ENCODE measurements at regions not wholly inside any gene's neighbourhood (a gene's known extent, or its start where the extent isn't known, plus 50 kb on each side); places are given as distances from the start of the nearest gene placed in this dataset.

DNA sequence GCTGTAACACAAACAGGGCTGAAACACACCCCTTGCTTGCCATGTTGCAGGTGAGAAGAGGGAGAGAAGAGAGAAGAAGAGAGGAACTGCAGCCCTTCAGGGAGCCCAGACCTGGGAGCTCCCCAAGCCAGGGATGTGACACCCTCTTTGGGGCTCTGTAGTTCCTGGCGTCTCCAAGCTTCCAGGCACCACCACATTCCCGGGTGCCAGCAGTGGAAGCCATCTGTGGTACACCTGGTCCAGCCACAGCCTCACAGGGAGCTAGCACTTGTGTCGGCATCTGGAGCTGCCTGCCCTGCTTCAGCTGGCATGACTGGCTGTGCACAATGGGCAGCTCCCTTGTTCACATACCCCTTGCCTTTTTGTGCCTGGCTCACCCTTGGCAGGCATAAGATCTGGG is 182.1 kb downstream of the DEPDC1B start:
- TF ChIP-seq, protein P1, sequence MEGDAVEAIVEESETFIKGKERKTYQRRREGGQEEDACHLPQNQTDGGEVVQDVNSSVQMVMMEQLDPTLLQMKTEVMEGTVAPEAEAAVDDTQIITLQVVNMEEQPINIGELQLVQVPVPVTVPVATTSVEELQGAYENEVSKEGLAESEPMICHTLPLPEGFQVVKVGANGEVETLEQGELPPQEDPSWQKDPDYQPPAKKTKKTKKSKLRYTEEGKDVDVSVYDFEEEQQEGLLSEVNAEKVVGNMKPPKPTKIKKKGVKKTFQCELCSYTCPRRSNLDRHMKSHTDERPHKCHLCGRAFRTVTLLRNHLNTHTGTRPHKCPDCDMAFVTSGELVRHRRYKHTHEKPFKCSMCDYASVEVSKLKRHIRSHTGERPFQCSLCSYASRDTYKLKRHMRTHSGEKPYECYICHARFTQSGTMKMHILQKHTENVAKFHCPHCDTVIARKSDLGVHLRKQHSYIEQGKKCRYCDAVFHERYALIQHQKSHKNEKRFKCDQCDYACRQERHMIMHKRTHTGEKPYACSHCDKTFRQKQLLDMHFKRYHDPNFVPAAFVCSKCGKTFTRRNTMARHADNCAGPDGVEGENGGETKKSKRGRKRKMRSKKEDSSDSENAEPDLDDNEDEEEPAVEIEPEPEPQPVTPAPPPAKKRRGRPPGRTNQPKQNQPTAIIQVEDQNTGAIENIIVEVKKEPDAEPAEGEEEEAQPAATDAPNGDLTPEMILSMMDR (IDR thresholded peaks at IDR 0.05), result no peak
- no peak for TF ChIP-seq POLR2A (IDR thresholded peaks at IDR 0.05)
